ENCODE measurements at regions not wholly inside any gene's neighbourhood (a gene's known extent, or its start where the extent isn't known, plus 50 kb on each side); places are given as distances from the start of the nearest gene placed in this dataset.
A peak's percentile ranks its signal among the peaks of the same experiment; 100 is the strongest.

DNA sequence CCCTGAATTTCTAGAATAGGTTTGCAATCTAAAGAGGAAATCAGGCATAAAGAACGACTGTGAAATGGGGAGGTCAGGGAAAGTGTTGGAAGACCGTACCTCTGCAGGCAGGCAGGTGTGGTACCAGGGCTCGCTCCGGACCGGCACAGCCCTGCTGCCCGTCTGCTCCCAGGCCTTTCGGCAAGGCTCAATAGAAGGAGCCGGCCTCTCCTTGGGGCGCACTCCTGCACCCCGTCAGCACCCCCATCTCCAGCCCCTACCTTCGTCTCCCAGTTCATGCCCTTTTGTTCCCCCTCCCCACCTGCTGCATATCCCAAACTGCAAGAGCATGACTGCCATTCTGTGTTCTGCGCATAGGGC, 139.8 kb upstream of the SOX1 start:
- no peaks in the 10 kb centered on the region for H3K36me3 ChIP-seq (ENCODE audit: control insufficient read depth, insufficient read depth, low read length)
- Mint-ChIP-seq H3K27me3 (no peaks in the 10 kb centered on the region), H3K36me3 (no peaks in the 10 kb centered on the region), H3K27ac (no peak overlapping the region), H3K4me3 (no peak overlapping the region), H3K4me1 (no peaks in the 10 kb centered on the region), H3K9me3 (peaks cover 0 to 10% (median under 1%) of the 10 kb centered on the region in 7 donors)
- H3K4me3 ChIP-seq (ENCODE audit: low read depth, low read length), result no peak overlapping the region
- H3K27ac ChIP-seq (ENCODE audit: insufficient read depth, low read length, poor library complexity, severe bottlenecking), result no peak overlapping the region
- ATAC-seq (ENCODE audit: low read depth in 2 of 2) (no peak), DNase-seq (no peak)
- H3K27me3 ChIP-seq (ENCODE audit: control insufficient read depth, insufficient read depth, low read length), result no peaks in the 10 kb centered on the region
- H3K9me3 ChIP-seq (ENCODE audit: control insufficient read depth in 2 of 2, low read length in 2 of 2), result no peaks in the 10 kb centered on the region
- H3K4me1 ChIP-seq (ENCODE audit: control insufficient read depth, insufficient read depth, low read length, poor library complexity, severe bottlenecking), result no peaks in the 10 kb centered on the region

DNA sequence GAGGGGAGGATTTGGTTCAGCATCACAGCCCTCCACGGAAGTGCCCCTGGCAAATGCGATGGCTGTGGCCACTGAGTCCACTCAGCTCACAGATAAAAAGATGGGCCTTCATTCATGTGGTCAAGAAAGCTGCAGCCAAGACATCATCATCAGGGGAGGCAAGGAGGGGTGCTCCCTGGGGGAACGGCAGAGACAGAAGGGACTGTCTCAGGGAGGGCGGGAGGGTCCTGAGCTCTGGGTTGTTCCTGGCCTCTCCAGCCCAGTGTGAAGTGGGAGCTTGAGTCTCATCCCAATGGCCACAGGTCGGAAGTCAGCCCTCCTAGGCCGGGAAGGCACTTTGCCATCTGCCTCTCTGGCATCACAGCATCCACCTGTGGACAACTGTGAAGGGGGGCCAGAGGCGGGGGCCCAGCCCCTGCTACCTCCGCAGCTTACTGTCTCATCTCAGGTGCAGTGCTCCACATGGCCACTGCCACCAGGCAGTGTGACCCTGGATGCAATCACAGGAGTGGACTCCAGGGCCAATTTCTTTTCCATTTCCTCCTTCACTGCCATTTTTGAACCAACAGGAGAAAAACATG, 137.8 kb upstream of the SOX1 start:
- DNase-seq (no peak), ATAC-seq (ENCODE audit: low read depth in 2 of 2) (no peak)
- no peaks in the 10 kb centered on the region for H3K36me3 Mint-ChIP-seq
- no peak overlapping the region for H3K27ac Mint-ChIP-seq
- H3K27me3 ChIP-seq (ENCODE audit: control insufficient read depth, insufficient read depth, low read length), result no peaks in the 10 kb centered on the region
- no peak overlapping the region for H3K4me3 Mint-ChIP-seq
- H3K36me3 ChIP-seq (ENCODE audit: control insufficient read depth, insufficient read depth, low read length), result no peaks in the 10 kb centered on the region
- H3K4me3 ChIP-seq (ENCODE audit: low read depth, low read length), result no peak overlapping the region
- H3K9me3 ChIP-seq (ENCODE audit: control insufficient read depth in 2 of 2, low read length in 2 of 2), result no peaks in the 10 kb centered on the region
- H3K4me1 Mint-ChIP-seq, result no peaks in the 10 kb centered on the region
- H3K9me3 Mint-ChIP-seq, result peaks cover 0 to 14% (median 6%) of the 10 kb centered on the region in 7 donors
- H3K27ac ChIP-seq (ENCODE audit: insufficient read depth, low read length, poor library complexity, severe bottlenecking), result no peak overlapping the region
- no peaks in the 10 kb centered on the region for H3K4me1 ChIP-seq (ENCODE audit: control insufficient read depth, insufficient read depth, low read length, poor library complexity, severe bottlenecking)
- H3K27me3 Mint-ChIP-seq, result peaks cover 4% of the 10 kb centered on the region

DNA sequence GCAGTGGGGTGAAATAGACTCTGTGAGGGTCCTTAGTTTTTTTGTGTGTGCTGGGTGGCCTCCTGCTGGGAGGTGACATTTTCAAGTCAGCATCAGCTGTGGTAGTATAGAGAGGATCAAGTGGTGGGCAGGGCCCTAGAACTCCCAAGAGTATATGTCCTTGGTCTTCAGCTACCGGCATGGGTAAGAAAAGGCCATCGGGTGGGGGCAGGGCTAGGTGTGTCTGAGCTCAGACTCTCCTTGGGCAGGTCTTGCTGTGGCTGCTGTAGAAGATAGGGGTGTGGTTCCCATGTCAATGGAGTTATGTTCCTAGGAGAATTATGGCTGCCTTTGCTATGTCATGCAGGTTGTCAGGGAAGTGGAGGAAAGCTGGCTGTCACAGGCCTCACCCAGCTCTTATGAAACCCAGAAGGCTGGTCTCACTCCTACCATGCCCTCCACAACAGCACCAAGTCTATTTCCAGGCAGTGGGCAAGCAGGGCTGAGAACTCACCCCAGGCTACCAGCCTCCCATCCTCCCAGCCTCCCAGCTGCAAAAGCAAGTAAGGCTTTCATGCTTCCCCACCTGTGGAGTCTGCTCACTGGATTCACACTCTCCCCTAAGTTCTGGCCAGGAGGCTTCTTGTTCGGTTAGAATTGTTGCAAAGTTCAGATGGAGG, 130.6 kb upstream of the SOX1 start:
- H3K9me3 ChIP-seq (ENCODE audit: control insufficient read depth in 2 of 2, low read length in 2 of 2), result no peaks in the 10 kb centered on the region
- no peak overlapping the region for H3K27ac Mint-ChIP-seq
- peaks cover 4% of the 10 kb centered on the region for H3K27me3 Mint-ChIP-seq
- H3K4me3 ChIP-seq (ENCODE audit: low read depth, low read length), result no peak overlapping the region
- no peaks in the 10 kb centered on the region for H3K36me3 Mint-ChIP-seq
- no peaks in the 10 kb centered on the region for H3K36me3 ChIP-seq (ENCODE audit: control insufficient read depth, insufficient read depth, low read length)
- H3K27ac ChIP-seq (ENCODE audit: insufficient read depth, low read length, poor library complexity, severe bottlenecking), result no peak overlapping the region
- DNase-seq (no peak), ATAC-seq (ENCODE audit: low read depth in 2 of 2) (no peak)
- H3K9me3 Mint-ChIP-seq, result peaks cover 0 to 17% (median 3%) of the 10 kb centered on the region in 7 donors
- no peaks in the 10 kb centered on the region for H3K4me1 Mint-ChIP-seq
- no peak overlapping the region for H3K4me3 Mint-ChIP-seq
- no peaks in the 10 kb centered on the region for H3K27me3 ChIP-seq (ENCODE audit: control insufficient read depth, insufficient read depth, low read length)
- no peaks in the 10 kb centered on the region for H3K4me1 ChIP-seq (ENCODE audit: control insufficient read depth, insufficient read depth, low read length, poor library complexity, severe bottlenecking)

DNA sequence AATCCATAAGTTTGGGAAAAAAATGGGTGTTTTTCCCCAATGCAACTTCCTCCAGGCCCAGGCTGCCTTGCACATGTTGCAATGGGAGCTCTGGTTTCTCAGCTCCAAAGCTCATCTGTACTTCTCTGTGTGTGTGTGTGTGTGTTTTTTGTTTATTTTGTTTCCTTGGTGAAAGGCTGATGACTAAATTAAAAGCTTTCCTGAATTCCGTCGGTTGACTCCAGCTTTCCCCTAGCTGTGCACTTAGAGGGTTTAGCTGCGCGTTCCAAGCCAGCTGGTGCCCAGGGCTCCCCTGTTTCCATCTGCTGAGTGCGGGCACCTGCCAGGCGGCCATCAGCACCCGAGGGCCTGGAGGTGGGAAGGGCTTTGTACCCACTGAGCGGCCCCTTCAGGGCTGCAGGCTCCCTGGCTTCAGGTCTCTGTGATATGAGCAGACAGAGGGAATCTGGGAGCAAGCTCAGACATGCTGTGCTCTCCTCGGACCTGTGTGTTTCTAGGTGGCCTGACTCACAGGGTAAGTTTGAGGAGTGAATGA, 129.1 kb upstream of the SOX1 start:
- H3K27ac Mint-ChIP-seq, result no peak overlapping the region
- peaks cover 0 to 9% (median 2%) of the 10 kb centered on the region in 7 donors for H3K9me3 Mint-ChIP-seq
- Histone ChIP-seq H3K4me1 (ENCODE audit: control insufficient read depth, insufficient read depth, low read length, poor library complexity, severe bottlenecking) (no peaks in the 10 kb centered on the region), H3K27me3 (ENCODE audit: control insufficient read depth, insufficient read depth, low read length) (no peaks in the 10 kb centered on the region), H3K9me3 (ENCODE audit: control insufficient read depth in 2 of 2, low read length in 2 of 2) (no peaks in the 10 kb centered on the region), H3K4me3 (ENCODE audit: low read depth, low read length) (no peak overlapping the region), H3K27ac (ENCODE audit: insufficient read depth, low read length, poor library complexity, severe bottlenecking) (no peak overlapping the region), H3K36me3 (ENCODE audit: control insufficient read depth, insufficient read depth, low read length) (no peaks in the 10 kb centered on the region)
- peaks cover 4% of the 10 kb centered on the region for H3K27me3 Mint-ChIP-seq
- H3K4me1 Mint-ChIP-seq, result no peaks in the 10 kb centered on the region
- no peaks in the 10 kb centered on the region for H3K36me3 Mint-ChIP-seq
- ATAC-seq (ENCODE audit: low read depth in 2 of 2) (no peak), DNase-seq (no peak)
- H3K4me3 Mint-ChIP-seq, result no peak overlapping the region

DNA sequence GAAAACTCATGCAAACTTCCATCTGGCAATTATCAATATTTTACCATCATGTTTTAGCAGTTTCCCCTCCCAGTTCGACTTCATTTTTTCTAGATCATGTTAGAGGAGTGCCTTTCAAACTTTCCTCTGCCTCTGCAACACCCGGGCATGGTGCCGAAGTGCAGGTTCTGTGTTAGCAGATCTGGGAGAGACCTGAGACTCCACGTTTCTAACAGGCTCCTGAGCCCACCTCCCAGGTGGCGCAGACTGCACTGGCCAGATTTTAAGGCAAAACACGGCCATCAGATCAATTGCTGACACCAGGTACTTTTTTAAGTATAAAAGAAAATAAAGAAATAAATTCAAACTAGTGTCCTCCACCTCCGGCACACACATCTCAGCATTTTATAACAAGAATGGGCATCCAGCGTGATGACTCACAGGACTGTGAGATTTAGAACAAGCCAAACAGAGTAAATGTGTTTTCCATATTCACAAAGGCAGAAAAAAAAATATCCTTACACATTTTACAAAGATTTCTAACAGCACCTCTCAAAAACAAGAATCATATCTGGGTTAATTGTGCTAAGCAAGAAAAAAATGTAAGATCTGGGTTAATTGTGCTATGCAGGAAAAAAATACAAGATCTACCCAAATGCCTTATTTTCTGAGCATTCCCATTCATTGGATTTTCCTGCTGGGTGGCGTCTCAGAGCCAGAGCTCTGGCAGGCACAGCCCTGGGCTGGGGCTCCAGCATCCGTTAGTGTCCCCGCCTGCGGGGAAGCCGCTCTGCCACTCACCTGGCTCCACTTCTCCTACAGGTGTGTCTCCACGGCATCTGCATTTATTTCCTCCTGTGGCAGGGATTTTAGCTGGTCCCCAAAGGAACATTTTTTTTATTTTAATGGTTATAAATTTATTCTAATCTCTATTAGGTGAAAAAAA, 127.9 kb upstream of the SOX1 start:
- H3K4me1 Mint-ChIP-seq, result no peaks in the 10 kb centered on the region
- peaks cover under 1% of the 10 kb centered on the region for H3K27me3 Mint-ChIP-seq

DNA sequence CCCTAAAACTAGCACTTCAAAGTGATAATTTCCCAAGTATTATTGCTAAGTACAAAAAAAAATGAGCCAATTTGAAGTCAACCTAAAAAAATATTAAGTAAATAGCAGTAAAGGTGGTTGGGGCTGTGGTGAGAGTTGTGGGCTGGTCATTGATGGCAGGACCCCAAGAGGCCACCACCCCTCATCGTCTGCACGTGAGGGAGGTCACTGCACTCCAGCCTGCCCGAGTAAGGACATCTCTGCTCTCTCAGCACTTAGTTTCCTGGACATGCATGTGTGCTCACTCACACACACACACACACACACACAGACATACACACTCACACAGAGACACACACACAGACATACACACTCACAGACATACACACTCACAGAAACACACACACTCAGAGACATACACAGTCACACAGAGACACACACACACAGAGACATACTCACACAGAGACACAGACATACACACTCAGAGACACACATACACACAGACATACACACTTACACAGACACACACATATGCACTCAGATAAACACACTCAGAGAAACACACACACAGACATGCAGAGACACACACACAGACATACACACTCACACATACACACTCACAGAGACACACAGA, 127.2 kb upstream of the SOX1 start:
- H3K9me3 Mint-ChIP-seq, result peaks cover 0 to 3% (median 0%) of the 10 kb centered on the region in 7 donors
- H3K4me3 ChIP-seq (ENCODE audit: low read depth, low read length), result no peak overlapping the region
- no peak overlapping the region for H3K27ac Mint-ChIP-seq
- H3K27me3 ChIP-seq (ENCODE audit: control insufficient read depth, insufficient read depth, low read length), result no peaks in the 10 kb centered on the region
- no peaks in the 10 kb centered on the region for H3K36me3 ChIP-seq (ENCODE audit: control insufficient read depth, insufficient read depth, low read length)
- H3K36me3 Mint-ChIP-seq, result no peaks in the 10 kb centered on the region
- H3K4me3 Mint-ChIP-seq, result no peak overlapping the region
- DNase-seq, result no peak
- H3K27me3 Mint-ChIP-seq, result no peaks in the 10 kb centered on the region
- H3K4me1 Mint-ChIP-seq, result no peaks in the 10 kb centered on the region
- no peaks in the 10 kb centered on the region for H3K9me3 ChIP-seq (ENCODE audit: control insufficient read depth in 2 of 2, low read length in 2 of 2)
- ATAC-seq (ENCODE audit: low read depth in 2 of 2), result no peak
- no peak overlapping the region for H3K27ac ChIP-seq (ENCODE audit: insufficient read depth, low read length, poor library complexity, severe bottlenecking)
- H3K4me1 ChIP-seq (ENCODE audit: control insufficient read depth, insufficient read depth, low read length, poor library complexity, severe bottlenecking), result no peaks in the 10 kb centered on the region

More for the DNA sequence above, 127.9 kb upstream of the SOX1 start:
- Mint-ChIP-seq H3K4me3 (no peak overlapping the region), H3K27ac (no peak overlapping the region), H3K36me3 (no peaks in the 10 kb centered on the region), H3K9me3 (peaks cover 0 to 5% (median 0%) of the 10 kb centered on the region in 7 donors)
- no peaks in the 10 kb centered on the region for H3K9me3 ChIP-seq (ENCODE audit: control insufficient read depth in 2 of 2, low read length in 2 of 2)
- ATAC-seq (ENCODE audit: low read depth in 2 of 2) (no peak), DNase-seq (no peak)
- no peaks in the 10 kb centered on the region for H3K27me3 ChIP-seq (ENCODE audit: control insufficient read depth, insufficient read depth, low read length)
- no peak overlapping the region for H3K4me3 ChIP-seq (ENCODE audit: low read depth, low read length)
- H3K27ac ChIP-seq (ENCODE audit: insufficient read depth, low read length, poor library complexity, severe bottlenecking), result no peak overlapping the region
- H3K4me1 ChIP-seq (ENCODE audit: control insufficient read depth, insufficient read depth, low read length, poor library complexity, severe bottlenecking), result no peaks in the 10 kb centered on the region
- no peaks in the 10 kb centered on the region for H3K36me3 ChIP-seq (ENCODE audit: control insufficient read depth, insufficient read depth, low read length)

DNA sequence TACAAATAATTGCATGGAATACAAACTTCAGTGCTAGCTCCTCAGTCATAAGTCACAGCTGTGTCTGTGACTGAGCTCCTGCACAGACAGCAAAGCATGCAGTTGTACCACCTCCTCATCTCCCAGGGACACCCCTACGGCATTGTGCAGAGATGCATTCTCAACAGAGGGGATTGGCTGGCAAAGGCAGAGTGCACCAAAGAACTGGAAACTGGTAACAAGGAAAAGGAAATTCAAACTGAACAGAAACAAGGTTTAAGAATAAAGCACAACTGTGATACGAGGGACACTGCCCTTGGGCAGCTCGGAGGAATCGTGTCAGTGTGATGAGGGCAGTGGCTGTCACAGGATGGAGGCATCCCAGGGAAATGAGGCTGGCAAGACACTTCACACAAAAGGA, 126.1 kb upstream of the SOX1 start:
- no peak for ATAC-seq (ENCODE audit: low read depth in 2 of 2)
- Mint-ChIP-seq H3K27ac (peak overlapping the region in 2 of 3 donors; percentile 15 to 53), H3K9me3 (peaks cover 0 to 3% (median 0%) of the 10 kb centered on the region in 7 donors)

More for the DNA sequence above, 126.1 kb upstream of the SOX1 start:
- no peaks in the 10 kb centered on the region for H3K27me3 Mint-ChIP-seq
- no peaks in the 10 kb centered on the region for H3K36me3 Mint-ChIP-seq
- no peaks in the 10 kb centered on the region for H3K9me3 ChIP-seq (ENCODE audit: control insufficient read depth in 2 of 2, low read length in 2 of 2)
- H3K4me3 Mint-ChIP-seq, result no peak overlapping the region
- no peak for DNase-seq
- H3K4me1 Mint-ChIP-seq, result no peaks in the 10 kb centered on the region
- H3K27me3 ChIP-seq (ENCODE audit: control insufficient read depth, insufficient read depth, low read length), result no peaks in the 10 kb centered on the region
- no peak overlapping the region for H3K4me3 ChIP-seq (ENCODE audit: low read depth, low read length)
- no peak overlapping the region for H3K27ac ChIP-seq (ENCODE audit: insufficient read depth, low read length, poor library complexity, severe bottlenecking)
- H3K4me1 ChIP-seq (ENCODE audit: control insufficient read depth, insufficient read depth, low read length, poor library complexity, severe bottlenecking), result no peaks in the 10 kb centered on the region
- H3K36me3 ChIP-seq (ENCODE audit: control insufficient read depth, insufficient read depth, low read length), result no peaks in the 10 kb centered on the region
